SK-N-SH (cell line): ENCODE measurements at regions not wholly inside any gene's neighbourhood (a gene's known extent, or its start where the extent isn't known, plus 50 kb on each side); places are given as distances from the start of the nearest gene placed in this dataset.

Experiments
- CTCF ChIA-PET: fragments of 300-600, 350-600 bp; formaldehyde crosslinking; extraction: SDS; loops from one replicate; lab custom pipeline; 2021; lab: Yijun Ruan, JAX
- POLR2A ChIA-PET: fragments of 350-600 bp; sonication (Branson Sonifier 250); formaldehyde crosslinking; extraction: SDS; loops from one replicate; lab custom pipeline; 2020; ENCODE audit warnings: antibody characterized with exemption, inconsistent platforms; lab: Yijun Ruan, JAX
- DNase-seq: peaks from one replicate; pipeline ENCODE4 v3.0.0; 2012
- H2AFZ ChIP-seq: fragments of 200-600 bp; sonication (generic); 2 replicates; pipeline ENCODE4 v1.8.1; 2016; ENCODE audit warnings: antibody characterized with exemption, mild to moderate bottlenecking, low read depth
- H3F3A ChIP-seq: fragments of 200-600 bp; sonication (generic); replicated peaks from 2 replicates; pipeline ENCODE3; 2016; ENCODE audit warnings: antibody characterized with exemption, mild to moderate bottlenecking; ENCODE audit not compliant: insufficient read depth
- H3K27ac ChIP-seq, 2 experiments: fragments of 200-500 bp in 1 of 2; fragments of 200-600 bp in 1 of 2; sonication (Bioruptor generic) in 1 of 2; sonication (generic), shearing (Covaris generic) in 1 of 2; 2 replicates each; pipeline versions ENCODE4 v1.5.1 to v1.6.1; 2014 to 2016; ENCODE audit warnings: low read depth in 2 of 2, inconsistent platforms in 1 of 2, low read length in 1 of 2, mild to moderate bottlenecking in 1 of 2, mixed read lengths in 1 of 2
- H3K27me3 ChIP-seq: fragments of 200-600 bp; sonication (generic), shearing (Covaris generic); 2 replicates; pipeline ENCODE4 v1.6.1; 2016; ENCODE audit warnings: mixed run types; ENCODE audit not compliant: insufficient read depth
- H3K36me3 ChIP-seq, 2 experiments: fragments of 200-500 bp in 1 of 2; fragments of 200-600 bp in 1 of 2; sonication (Bioruptor generic) in 1 of 2; sonication (generic) in 1 of 2; replicated peaks in 1 of 2; 2 replicates each; pipeline versions ENCODE3 to v1.5.1; 2014 to 2016; ENCODE audit warnings: low read length in 1 of 2, mild to moderate bottlenecking in 1 of 2; ENCODE audit not compliant: insufficient read depth in 2 of 2, control insufficient read depth in 1 of 2
- H3K4me1 ChIP-seq, 2 experiments: fragments of 200-500 bp in 1 of 2; fragments of 200-600 bp in 1 of 2; sonication (Bioruptor generic) in 1 of 2; sonication (generic), shearing (Covaris generic) in 1 of 2; 2 replicates each; pipeline versions ENCODE4 v1.5.1 to v1.6.1; 2014 to 2016; ENCODE audit warnings: low read depth in 1 of 2, low read length in 1 of 2, mixed run types in 1 of 2; ENCODE audit not compliant: insufficient read depth in 2 of 2, control insufficient read depth in 1 of 2
- H3K4me2 ChIP-seq: fragments of 200-600 bp; sonication (generic), shearing (Covaris generic); 2 replicates; pipeline ENCODE4 v1.6.1; 2017; ENCODE audit warnings: mixed run types
- H3K4me3 ChIP-seq, 2 experiments: fragments of 200-500 bp in 1 of 2; fragments of 200-600 bp in 1 of 2; sonication (Bioruptor generic) in 1 of 2; sonication (generic), shearing (Covaris generic) in 1 of 2; 2 replicates each; pipeline versions ENCODE4 v1.5.1 to v1.8.1; 2014 to 2016; ENCODE audit warnings: low read depth in 2 of 2, inconsistent platforms in 1 of 2, low read length in 1 of 2, mild to moderate bottlenecking in 1 of 2, mixed read lengths in 1 of 2, moderate library complexity in 1 of 2
- H3K79me2 ChIP-seq: fragments of 200-600 bp; sonication (generic); 2 replicates; pipeline ENCODE4 v1.8.1; 2017; ENCODE audit warnings: mild to moderate bottlenecking; ENCODE audit not compliant: insufficient read depth
- H3K9ac ChIP-seq: fragments of 200-600 bp; sonication (generic); 2 replicates; pipeline ENCODE4 v1.6.1; 2017; ENCODE audit warnings: mixed run types
- H3K9me2 ChIP-seq: fragments of 200-600 bp; sonication (generic); 2 replicates; pipeline ENCODE4 v1.6.1; 2017; ENCODE audit warnings: mixed run types
- H3K9me3 ChIP-seq: fragments of 200-600 bp; sonication (generic); 2 replicates; pipeline ENCODE4 v1.6.1; 2017; ENCODE audit warnings: mixed run types, mild to moderate bottlenecking, moderate library complexity
- H4K20me1 ChIP-seq: fragments of 200-600 bp; sonication (generic); 2 replicates; pipeline ENCODE4 v1.6.1; 2017; ENCODE audit warnings: mild to moderate bottlenecking, mixed run types; ENCODE audit not compliant: insufficient read depth
- ELF1 ChIP-seq: IDR thresholded peaks from 2 replicates; pipeline ENCODE4 v1.4.0; 2012
- EP300 ChIP-seq, 2 experiments: IDR thresholded peaks; 2 replicates each; pipeline versions ENCODE4 v1.4.0 to v1.6.1; 2012; ENCODE audit warnings: borderline replicate concordance in 1 of 2, low read depth in 1 of 2, low read length in 1 of 2
- FOSL2 ChIP-seq: IDR thresholded peaks from 2 replicates; pipeline ENCODE4 v1.4.0; 2012; ENCODE audit warnings: low read depth, mild to moderate bottlenecking, moderate library complexity, borderline replicate concordance
- FOXJ3 ChIP-seq: sonication (generic); formaldehyde crosslinking; IDR thresholded peaks from 2 replicates; pipeline ENCODE4 v1.5.1; 2020; ENCODE audit warnings: mild to moderate bottlenecking, missing genetic modification reagents
- FOXM1 ChIP-seq: IDR thresholded peaks from 2 replicates; pipeline ENCODE4 v1.4.0; 2012; ENCODE audit warnings: low read depth, mild to moderate bottlenecking
- GATA2 ChIP-seq: sonication (generic); formaldehyde crosslinking; IDR thresholded peaks from 2 replicates; pipeline ENCODE4 v1.5.0; 2020; ENCODE audit warnings: mild to moderate bottlenecking, missing genetic modification reagents
- IRF3 ChIP-seq: fragments of 150-350 bp; IDR thresholded peaks from 2 replicates; pipeline ENCODE4 v1.6.1; 2016; ENCODE audit warnings: mild to moderate bottlenecking, low read depth, low read length
- MEF2A ChIP-seq: IDR thresholded peaks from 2 replicates; pipeline ENCODE4 v1.4.0; 2012; ENCODE audit warnings: low read depth, borderline replicate concordance
- NFIC ChIP-seq: IDR thresholded peaks from 2 replicates; pipeline ENCODE4 v1.4.0; 2012; ENCODE audit warnings: borderline replicate concordance
- PBX3 ChIP-seq: IDR thresholded peaks from 2 replicates; pipeline ENCODE4; 2012
- POLR2AphosphoS5 ChIP-seq: IDR thresholded peaks from 2 replicates; pipeline ENCODE4 v1.6.1; 2012; ENCODE audit warnings: low read depth, low read length
- RAD21 ChIP-seq: IDR thresholded peaks from 2 replicates; pipeline ENCODE4 v1.6.1; 2012; ENCODE audit warnings: mild to moderate bottlenecking, low read length
- REST ChIP-seq: IDR thresholded peaks from 2 replicates; pipeline ENCODE4 v1.6.1; 2012; ENCODE audit warnings: mild to moderate bottlenecking, low read depth, low read length, moderate library complexity
- RFX5 ChIP-seq: IDR thresholded peaks from 2 replicates; pipeline ENCODE4 v1.6.1; 2012; ENCODE audit warnings: mild to moderate bottlenecking, improper control_type of control experiment, low read length
- TEAD4 ChIP-seq: IDR thresholded peaks from 2 replicates; pipeline ENCODE4 v1.4.0; 2012; ENCODE audit warnings: mild to moderate bottlenecking, borderline replicate concordance; ENCODE audit not compliant: insufficient read depth
- USF1 ChIP-seq: IDR thresholded peaks from 2 replicates; pipeline ENCODE4 v1.4.0; 2012; ENCODE audit warnings: low read depth, borderline replicate concordance
- YY1 ChIP-seq: IDR thresholded peaks from 2 replicates; pipeline ENCODE4 v1.4.0; 2012; ENCODE audit warnings: low read depth, mild to moderate bottlenecking
- WGBS: methylation state at CpG from one replicate; pipeline ENCODE4 v1.1.6; 2017; ENCODE audit warnings: low lambda C conversion rate; 5-methylcytosine and 5-hydroxymethylcytosine counted together

GRCh38 chr13:40336228-40337221, 329.9 kb downstream of the FOXO1 start:
- POLR2A ChIA-PET = no interaction called here
- Histone ChIP-seq H3K4me2 (no peak overlapping the region), H3K4me1 (peaks cover 0 to 6% of the 10 kb centered on the region in 2 experiments; a peak in 1 of 4 replicates), H4K20me1 (no peaks in the 10 kb centered on the region), H3K79me2 (no peaks in the 10 kb centered on the region), H3K9ac (no peak overlapping the region), H3K27ac (no peak overlapping the region), H3K36me3 (no peaks in the 10 kb centered on the region)
- CTCF ChIA-PET = no interaction called here
- TF ChIP-seq RAD21 (no peak), IRF3 (no peak), POLR2AphosphoS5 (no peak), FOSL2 (no peak), EP300 (IDR thresholded peaks at IDR 0.05; ENCODE audit: borderline replicate concordance in 1 of 2, low read depth in 1 of 2, low read length in 1 of 2) (no peak), REST (no peak), ELF1 (no peak)
- TF ChIP-seq, all 33 proteins: peak for 0
- no peak for DNase-seq
- H2AFZ ChIP-seq = no peak overlapping the region
- H3K9me2 ChIP-seq = no peaks in the 10 kb centered on the region
- 78% methylated on average over 7 of the region's 7 CpGs for WGBS
- H3F3A ChIP-seq = no peaks in the 10 kb centered on the region
- no peaks in the 10 kb centered on the region for H3K27me3 ChIP-seq
- H3K9me3 ChIP-seq = no peaks in the 10 kb centered on the region
- H3K4me3 ChIP-seq = no peak overlapping the region

GRCh38 chr13:40337651-40338050, 328.8 kb downstream of the FOXO1 start:
- Histone ChIP-seq H3K9me3 (no peaks in the 10 kb centered on the region), H3K27ac (no peak overlapping the region), H3K9ac (no peak overlapping the region), H3K27me3 (no peaks in the 10 kb centered on the region), H3K79me2 (no peaks in the 10 kb centered on the region), H3K4me1 (peaks cover 0 to 7% of the 10 kb centered on the region in 2 experiments; a peak in 1 of 4 replicates), H3K4me3 (no peak overlapping the region), H3K9me2 (no peaks in the 10 kb centered on the region), H2AFZ (no peak overlapping the region), H3K36me3 (no peaks in the 10 kb centered on the region), H4K20me1 (no peaks in the 10 kb centered on the region), H3K4me2 (no peak overlapping the region), H3F3A (no peaks in the 10 kb centered on the region)
- ChIA-PET CTCF (no interaction called here), POLR2A (no interaction called here)
- DNase-seq = no peak
- 78% methylated on average over 6 of the region's 6 CpGs for WGBS
- no peak for TF ChIP-seq USF1
- no peak for TF ChIP-seq TEAD4
- TF ChIP-seq FOXJ3 (CRISPR knock-in tag) = no peak
- TF ChIP-seq MEF2A = no peak
- TF ChIP-seq NFIC = no peak
- no peak for TF ChIP-seq YY1
- no peak for TF ChIP-seq GATA2
- no peak for TF ChIP-seq FOXM1
- TF ChIP-seq FOSL2 = no peak
- TF ChIP-seq PBX3 = no peak
- TF ChIP-seq RFX5 = no peak
